Thoracic aorta (tissue), 2 donors: ENCODE measurements at regions not wholly inside any gene's neighbourhood (a gene's known extent, or its start where the extent isn't known, plus 50 kb on each side); places are given as distances from the start of the nearest gene placed in this dataset.
"Not testable (repeated sequence)": the region's sequence is repeated elsewhere in the genome, so short reads cannot be mapped to it uniquely, and the experiment has no call there.

Experiments
- ATAC-seq: fragments of 150-250 bp; one replicate; pipeline ENCODE4 v1.8.0; 2017; ENCODE audit warnings: low read depth; ENCODE audit not compliant: insufficient number of reproducible peaks, low FRiP score
- DNase-seq: peaks from one replicate; pipeline ENCODE4 v3.0.0-alpha.2; 2020; ENCODE audit warnings: low spot score
- H3K27ac ChIP-seq, 2 donors: fragments of 200-600 bp; sonication (generic); 1 replicate in 1 of 2; 2 replicates in 1 of 2; pipeline ENCODE4 v1.5.1; 2016; ENCODE audit warnings: mild to moderate bottlenecking in 2 of 2, moderate library complexity in 2 of 2
- H3K27me3 ChIP-seq: fragments of 200-600 bp; sonication (generic); replicated peaks from 2 replicates; pipeline ENCODE4 v1.6.0; 2016; ENCODE audit warnings: mild to moderate bottlenecking; ENCODE audit not compliant: insufficient read depth
- H3K36me3 ChIP-seq: fragments of 200-600 bp; sonication (generic); one replicate; pipeline ENCODE4 v1.5.1; 2016
- H3K4me1 ChIP-seq, 2 donors: fragments of 200-600 bp; sonication (generic); 1 replicate in 1 of 2; 2 replicates in 1 of 2; pipeline versions ENCODE4 v1.5.1 to v1.6.0; 2016; ENCODE audit warnings: low read depth in 2 of 2, mild to moderate bottlenecking in 1 of 2; ENCODE audit not compliant: control insufficient read depth in 1 of 2
- H3K4me3 ChIP-seq: fragments of 200-600 bp; sonication (generic); 2 replicates; pipeline ENCODE4 v1.5.1; 2016; ENCODE audit warnings: mild to moderate bottlenecking
- H3K9me3 ChIP-seq: fragments of 200-600 bp; sonication (generic); 2 replicates; pipeline ENCODE4 v1.5.1; 2016
- TF ChIP-seq, protein P1 (sequence below): fragments of 200-600 bp; sonication (generic); IDR thresholded peaks from one replicate; pipeline ENCODE4 v1.5.1; 2019; ENCODE audit warnings: antibody characterized with exemption

DNA sequence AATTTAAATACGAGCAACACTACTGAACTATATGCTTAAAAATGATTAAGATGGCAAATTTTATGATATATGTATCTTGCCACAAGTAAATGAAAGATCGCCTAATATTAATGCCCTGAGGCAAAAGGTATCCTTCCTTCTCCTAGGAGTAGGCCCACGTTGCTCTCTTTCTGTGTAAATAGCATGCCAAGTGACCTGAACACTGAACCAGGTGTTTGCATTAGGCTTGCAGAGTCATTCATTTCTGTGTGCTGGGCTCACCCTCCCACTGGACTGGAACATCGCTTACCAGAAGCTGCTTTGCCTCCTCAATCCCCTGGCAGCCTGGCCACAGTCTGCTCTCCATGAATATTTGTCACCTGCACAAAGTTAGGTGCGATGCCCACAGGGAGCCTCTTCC, 83.3 kb upstream of the TNFSF11 start:
- DNase-seq (no peak), ATAC-seq (no peak)
- TF ChIP-seq, protein P1, sequence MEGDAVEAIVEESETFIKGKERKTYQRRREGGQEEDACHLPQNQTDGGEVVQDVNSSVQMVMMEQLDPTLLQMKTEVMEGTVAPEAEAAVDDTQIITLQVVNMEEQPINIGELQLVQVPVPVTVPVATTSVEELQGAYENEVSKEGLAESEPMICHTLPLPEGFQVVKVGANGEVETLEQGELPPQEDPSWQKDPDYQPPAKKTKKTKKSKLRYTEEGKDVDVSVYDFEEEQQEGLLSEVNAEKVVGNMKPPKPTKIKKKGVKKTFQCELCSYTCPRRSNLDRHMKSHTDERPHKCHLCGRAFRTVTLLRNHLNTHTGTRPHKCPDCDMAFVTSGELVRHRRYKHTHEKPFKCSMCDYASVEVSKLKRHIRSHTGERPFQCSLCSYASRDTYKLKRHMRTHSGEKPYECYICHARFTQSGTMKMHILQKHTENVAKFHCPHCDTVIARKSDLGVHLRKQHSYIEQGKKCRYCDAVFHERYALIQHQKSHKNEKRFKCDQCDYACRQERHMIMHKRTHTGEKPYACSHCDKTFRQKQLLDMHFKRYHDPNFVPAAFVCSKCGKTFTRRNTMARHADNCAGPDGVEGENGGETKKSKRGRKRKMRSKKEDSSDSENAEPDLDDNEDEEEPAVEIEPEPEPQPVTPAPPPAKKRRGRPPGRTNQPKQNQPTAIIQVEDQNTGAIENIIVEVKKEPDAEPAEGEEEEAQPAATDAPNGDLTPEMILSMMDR = no peak

DNA sequence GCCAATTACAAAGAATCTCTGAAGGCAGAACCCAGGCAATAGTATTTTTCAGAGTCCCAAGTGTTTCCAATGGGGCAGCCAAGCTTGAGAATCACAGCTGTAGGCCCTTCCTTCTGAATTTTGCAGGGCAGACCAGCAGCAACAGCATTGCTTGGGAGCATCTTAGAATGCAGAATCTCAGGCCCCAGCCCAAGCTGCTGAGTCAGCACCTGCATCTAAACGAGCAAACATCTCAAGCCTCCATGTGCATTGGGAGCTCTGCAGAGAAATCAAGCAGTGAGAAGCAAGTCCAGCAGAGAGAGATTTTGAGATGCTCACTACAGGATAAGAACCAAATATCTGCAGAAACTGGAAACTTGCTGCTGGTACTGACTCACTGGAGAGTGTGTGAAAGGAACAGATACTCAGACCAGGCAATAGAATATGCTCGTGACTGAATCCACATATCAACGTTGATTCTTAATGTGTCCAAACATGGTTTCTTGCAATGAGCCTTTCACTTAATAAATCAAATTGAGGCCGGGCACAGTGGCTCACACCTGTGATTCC, 81.5 kb upstream of the TNFSF11 start:
- no peak for DNase-seq
- Histone ChIP-seq H3K27ac (no peak overlapping the region), H3K4me1 (no peaks in the 10 kb centered on the region), H3K9me3 (no peaks in the 10 kb centered on the region), H3K27me3 (no peaks in the 10 kb centered on the region), H3K36me3 (no peaks in the 10 kb centered on the region), H3K4me3 (no peak overlapping the region)
- no peak for ATAC-seq
- TF ChIP-seq, protein P1 = no peak

More for the DNA sequence above, 83.3 kb upstream of the TNFSF11 start:
- no peaks in the 10 kb centered on the region for H3K9me3 ChIP-seq
- no peak overlapping the region for H3K27ac ChIP-seq
- H3K4me3 ChIP-seq = no peak overlapping the region
- peaks cover 10% of the 10 kb centered on the region in 2 donors for H3K4me1 ChIP-seq
- H3K27me3 ChIP-seq = no peaks in the 10 kb centered on the region
- no peaks in the 10 kb centered on the region for H3K36me3 ChIP-seq

DNA sequence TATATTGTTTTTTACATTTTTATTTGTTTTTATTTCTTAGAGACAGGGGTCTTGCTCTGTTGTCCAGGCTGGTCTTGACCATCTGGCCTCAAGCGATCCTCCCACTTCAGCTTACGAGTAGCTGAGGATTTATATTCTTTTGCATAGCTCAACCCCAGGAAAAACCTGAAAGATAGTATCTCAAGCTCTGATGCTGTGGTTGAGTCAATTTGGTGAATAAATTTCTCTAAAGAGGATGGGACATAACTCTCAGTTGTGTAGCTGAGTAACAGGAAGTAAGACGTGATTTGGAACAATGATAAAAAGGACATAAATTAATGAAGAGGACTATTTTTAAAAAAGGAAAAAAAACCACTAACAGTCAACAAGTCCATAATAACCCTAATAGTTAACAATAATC, 79.8 kb upstream of the TNFSF11 start:
- TF ChIP-seq, protein P1 = no peak
- ATAC-seq (no peak), DNase-seq (no peak)
- H3K4me1 ChIP-seq = no peaks in the 10 kb centered on the region
- no peaks in the 10 kb centered on the region for H3K9me3 ChIP-seq
- no peak overlapping the region for H3K27ac ChIP-seq
- H3K27me3 ChIP-seq = no peaks in the 10 kb centered on the region
- no peaks in the 10 kb centered on the region for H3K36me3 ChIP-seq
- no peak overlapping the region for H3K4me3 ChIP-seq

DNA sequence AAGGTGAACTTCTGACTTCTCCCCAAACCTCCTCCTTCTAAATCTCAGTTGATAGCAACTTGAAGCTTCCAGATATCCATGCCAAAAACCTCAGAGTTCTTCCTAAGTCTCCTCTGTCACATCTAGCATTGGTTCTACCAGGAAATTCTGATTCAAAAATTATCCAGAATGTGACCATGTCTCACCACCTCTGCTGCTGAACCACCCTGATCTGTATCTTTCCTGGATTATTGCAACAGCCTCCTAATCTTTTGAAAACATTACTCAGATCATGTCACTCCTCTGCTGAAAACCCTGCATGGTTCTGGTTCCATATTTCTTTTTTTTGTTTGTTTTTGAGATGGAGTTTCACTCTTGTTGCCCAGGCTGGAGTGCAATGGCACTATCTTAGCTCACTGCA, 78.7 kb upstream of the TNFSF11 start:
- no peak for ATAC-seq

DNA sequence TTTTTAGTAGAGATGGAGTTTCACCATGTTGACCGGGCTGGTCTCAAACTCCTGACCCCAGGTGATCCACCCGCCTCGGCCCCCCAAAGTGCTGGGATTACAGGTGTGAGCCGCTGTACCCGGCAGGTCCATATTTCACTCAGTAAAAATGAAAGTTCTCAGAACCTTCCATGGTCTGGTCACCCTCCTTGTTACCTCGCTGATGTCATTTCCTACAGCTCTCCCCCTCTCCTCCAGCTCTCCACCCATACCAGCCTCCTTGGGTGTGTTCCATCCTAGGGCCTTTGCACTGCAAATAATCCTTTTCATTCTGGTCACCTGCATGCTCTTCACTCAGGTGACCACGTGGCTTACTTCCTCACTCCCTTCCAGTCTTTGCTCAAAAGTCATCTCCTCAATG, 78.2 kb upstream of the TNFSF11 start:
- H3K9me3 ChIP-seq = no peaks in the 10 kb centered on the region
- TF ChIP-seq, protein P1 = no peak
- no peak for DNase-seq
- H3K4me1 ChIP-seq = no peaks in the 10 kb centered on the region
- no peak overlapping the region for H3K4me3 ChIP-seq
- H3K27me3 ChIP-seq = no peaks in the 10 kb centered on the region
- ATAC-seq = no peak
- H3K27ac ChIP-seq = no peak overlapping the region
- no peaks in the 10 kb centered on the region for H3K36me3 ChIP-seq

More for the DNA sequence above, 78.7 kb upstream of the TNFSF11 start:
- no peak overlapping the region for H3K27ac ChIP-seq
- DNase-seq = no peak
- no peak overlapping the region for H3K4me3 ChIP-seq
- H3K4me1 ChIP-seq = no peaks in the 10 kb centered on the region
- H3K27me3 ChIP-seq = no peaks in the 10 kb centered on the region
- no peaks in the 10 kb centered on the region for H3K9me3 ChIP-seq
- no peaks in the 10 kb centered on the region for H3K36me3 ChIP-seq
- TF ChIP-seq, protein P1 = no peak

DNA sequence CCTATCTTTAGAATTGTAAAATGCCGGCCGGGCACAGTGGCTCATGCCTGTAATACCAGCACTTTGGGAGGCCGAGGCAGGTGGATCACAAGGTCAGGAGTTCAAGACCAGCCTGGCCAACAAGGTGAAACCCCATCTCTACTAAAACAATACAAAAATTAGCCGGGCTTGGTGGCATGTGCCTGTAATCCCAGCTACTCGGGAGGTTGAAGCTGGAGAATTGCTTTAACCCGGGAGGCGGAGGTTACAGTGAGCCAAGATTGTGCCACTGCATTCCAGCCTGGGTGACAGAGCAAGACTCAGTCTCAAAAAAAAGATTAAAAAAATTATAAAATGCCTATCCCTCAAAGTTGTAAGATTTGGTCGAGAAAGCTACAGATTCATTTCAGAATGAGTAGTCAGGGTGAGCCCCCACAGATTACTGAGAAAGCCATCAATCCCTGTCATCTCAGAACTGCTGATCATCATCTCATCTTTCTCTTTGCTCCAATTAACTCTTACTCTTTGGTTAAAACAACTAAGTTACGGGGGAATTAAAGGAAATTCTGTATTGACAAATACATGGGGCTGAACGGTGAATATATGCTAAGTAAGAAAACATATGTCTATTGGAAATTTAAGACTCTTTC, 76.9 kb upstream of the TNFSF11 start:
- H3K27me3 ChIP-seq, H3K4me3 ChIP-seq, H3K9me3 ChIP-seq, DNase-seq, ATAC-seq, H3K27ac ChIP-seq, H3K36me3 ChIP-seq, H3K4me1 ChIP-seq: not testable (repeated sequence)
